ENCODE measurements at regions not wholly inside any gene's neighbourhood (a gene's known extent, or its start where the extent isn't known, plus 50 kb on each side); places are given as distances from the start of the nearest gene placed in this dataset.

DNA sequence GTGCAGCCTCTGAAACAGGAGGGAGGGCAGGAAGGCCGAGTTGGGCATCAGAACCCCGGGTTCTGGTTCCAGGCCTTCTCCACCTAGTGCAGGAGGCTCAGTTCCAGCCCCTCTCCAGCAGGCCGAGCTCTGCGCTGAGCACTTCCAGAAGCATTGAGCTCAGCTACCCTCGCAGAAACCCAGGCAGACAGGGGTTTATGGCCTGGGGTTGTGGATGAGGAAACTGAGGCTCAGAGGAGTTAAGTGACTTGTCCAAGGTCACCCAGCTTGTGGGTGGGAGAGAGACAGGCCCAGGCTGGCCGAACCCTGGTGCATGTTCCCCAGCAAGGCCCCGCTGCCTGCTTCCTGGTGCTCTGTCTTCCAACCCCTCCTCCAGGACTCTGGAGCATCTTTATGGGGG, 348.9 kb downstream of the PTPRU start:
- DNase-seq (ENCODE audit: low spot score), result no peak

DNA sequence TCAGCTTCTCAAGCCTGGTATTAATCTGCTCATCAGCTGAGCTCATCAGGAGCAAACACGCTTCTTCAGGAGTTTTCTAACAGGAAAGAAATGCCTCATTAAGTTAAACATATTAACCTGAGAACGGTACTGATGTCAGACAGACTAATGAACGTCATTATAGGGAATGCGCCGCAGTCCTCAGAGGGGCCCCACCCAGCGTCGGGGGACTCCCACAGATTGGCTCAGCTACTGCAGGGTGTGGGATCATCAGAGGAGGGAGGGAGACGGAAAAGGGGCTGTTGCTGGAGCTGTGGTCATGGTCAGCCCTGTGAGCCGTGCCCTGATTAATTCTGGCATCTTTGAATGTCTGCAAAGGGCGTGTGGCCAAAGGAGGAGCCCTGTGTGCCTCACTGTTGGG, 348.5 kb downstream of the PTPRU start:
- no peak for DNase-seq (ENCODE audit: low spot score)

DNA sequence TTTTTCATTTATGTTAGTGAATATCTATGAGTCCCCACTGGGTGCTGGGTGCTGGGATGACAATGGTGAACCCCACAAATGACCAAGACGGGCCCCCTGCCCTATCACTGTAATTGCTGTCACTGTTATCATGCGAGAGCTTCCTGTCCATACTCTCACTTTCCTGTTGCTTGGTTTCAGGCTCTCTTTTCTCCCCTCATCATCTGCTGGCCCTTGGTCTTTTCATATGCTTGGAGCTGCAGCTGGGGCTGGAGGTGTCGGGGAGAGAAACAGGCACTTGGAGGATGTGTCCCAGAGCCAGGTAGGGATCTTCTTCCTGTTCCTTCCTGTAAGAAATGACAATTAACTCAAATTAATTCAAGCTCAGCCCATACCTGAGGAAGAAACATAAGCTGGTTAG, 348.0 kb downstream of the PTPRU start:
- DNase-seq (ENCODE audit: low spot score), result no peak

DNA sequence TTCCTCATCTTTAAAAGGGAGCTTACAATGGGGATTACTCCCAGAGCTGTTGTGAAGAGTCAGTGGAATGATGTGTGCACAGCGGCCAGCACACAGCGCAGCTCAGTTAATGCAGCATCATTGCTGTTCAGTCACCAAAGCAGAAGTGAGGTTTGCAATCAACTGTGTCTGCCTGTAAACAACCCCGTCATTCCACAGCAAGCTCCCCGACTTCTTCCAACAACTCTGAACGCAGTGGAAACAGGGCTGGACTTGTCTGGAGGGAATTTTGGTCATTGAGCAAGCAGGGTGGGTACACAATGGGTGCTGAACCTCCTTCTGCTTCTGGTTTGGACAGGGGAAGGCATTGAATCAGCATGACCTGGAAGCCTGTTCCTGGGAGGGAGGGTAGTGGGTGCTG, 347.4 kb downstream of the PTPRU start:
- DNase-seq (ENCODE audit: low spot score), result no peak

DNA sequence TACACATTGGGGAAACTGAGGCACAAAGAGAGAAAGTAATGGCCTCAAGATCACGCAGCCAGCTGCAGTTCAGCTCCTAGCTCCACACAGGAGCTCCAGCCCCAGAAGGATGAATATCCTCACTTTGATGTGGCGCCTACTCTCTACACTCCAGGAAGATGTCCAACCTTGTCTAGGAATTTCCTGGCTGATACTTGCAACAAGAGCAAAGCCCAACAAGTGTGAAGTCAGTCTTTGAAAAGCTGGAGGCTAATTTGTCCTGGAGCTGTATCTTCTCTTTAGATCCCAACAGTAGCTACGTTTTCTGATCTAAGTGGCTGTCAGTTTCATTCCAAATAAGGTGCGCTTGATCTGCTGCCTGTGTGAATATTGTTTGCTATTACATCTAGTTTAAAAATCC, 344.9 kb downstream of the PTPRU start:
- DNase-seq (ENCODE audit: low spot score), result no peak

DNA sequence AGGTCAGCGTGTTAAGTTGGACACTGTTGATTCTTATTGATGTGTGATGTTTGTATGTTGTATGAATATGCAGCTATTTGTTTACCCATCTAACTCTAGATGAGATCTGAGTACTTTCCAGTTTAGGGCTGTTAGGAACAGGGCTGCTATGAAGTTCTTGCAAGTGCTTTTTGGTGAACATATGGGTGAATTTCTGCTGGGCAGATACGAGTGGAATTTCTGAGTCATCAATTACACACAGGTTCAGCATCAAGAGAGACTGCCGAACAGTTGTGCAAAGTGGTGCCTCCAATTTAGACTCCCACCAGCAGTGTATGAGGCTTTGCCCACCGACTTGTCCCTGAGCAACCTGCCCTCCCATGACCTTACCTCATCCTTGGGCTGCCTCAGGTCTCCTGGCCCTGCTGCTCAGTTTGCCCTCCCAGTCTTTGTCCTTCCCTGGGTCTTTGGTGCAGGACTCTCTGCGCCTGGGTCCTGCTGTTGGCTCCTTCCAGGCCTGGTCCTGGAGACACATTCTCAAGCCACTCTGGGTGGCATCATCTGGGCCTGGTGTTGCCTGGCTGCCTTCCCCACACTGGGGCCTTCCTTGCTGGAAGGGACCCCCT, 343.6 kb downstream of the PTPRU start:
- peak; percentile 55 for DNase-seq (ENCODE audit: low spot score)

DNA sequence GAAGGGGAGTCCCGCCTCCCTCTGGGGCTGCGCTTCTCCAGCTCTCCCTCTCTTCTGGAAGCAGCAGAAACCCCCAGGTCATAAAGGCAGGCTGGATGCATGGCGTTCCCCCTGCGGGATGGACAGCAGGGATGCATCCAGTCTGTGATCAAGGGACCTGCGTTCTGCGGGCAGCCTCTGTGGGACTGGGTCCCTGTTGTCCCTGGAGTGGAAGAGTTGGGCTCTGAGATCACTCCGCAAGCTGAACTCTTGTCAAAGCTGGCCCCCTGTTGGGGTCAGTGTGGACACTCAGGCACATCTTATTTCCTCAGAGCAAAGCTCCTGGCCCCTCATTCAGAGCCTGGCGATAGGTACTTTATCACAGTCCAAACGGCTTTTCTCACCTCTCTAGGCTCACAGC, 341.2 kb downstream of the PTPRU start:
- DNase-seq (ENCODE audit: low spot score), result no peak

DNA sequence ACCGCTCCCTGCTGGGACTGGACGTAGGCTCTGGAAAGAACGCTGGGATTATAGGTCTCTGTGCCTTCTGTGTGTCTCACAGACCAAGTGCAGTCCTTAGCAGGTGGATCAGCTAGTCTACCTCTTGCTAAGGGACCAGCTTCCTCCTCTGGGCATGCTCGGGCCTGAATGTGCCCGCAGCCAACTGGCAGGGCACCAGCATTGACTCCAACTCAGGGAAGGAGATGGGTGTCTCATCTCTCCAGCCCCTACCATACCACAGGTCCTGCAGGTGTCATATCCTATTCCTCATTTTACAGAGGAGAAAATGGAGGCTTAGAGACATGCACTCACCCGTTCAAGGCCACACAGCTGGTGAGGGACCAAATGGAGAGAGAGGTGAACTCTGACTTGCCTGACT, 340.2 kb downstream of the PTPRU start:
- no peak for DNase-seq (ENCODE audit: low spot score)

DNA sequence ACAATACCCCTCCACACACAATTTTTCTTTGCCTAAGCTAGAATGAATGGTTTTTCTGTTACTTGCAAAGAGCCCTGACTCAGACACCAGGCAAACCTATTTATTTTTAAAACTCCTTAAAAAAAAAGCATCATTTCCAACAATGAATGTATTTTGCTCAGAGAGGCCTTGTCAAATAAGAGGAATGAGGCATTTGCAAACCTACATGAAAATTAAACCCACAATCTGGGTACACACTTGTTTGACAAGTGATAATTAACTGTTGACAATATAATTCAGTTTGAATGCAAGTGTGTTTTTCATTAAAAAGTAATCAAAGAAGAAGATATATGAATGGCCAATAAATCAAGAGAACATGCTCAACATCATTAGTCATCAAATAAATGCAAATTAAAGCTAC, 339.5 kb downstream of the PTPRU start:
- DNase-seq (ENCODE audit: low spot score), result no peak

DNA sequence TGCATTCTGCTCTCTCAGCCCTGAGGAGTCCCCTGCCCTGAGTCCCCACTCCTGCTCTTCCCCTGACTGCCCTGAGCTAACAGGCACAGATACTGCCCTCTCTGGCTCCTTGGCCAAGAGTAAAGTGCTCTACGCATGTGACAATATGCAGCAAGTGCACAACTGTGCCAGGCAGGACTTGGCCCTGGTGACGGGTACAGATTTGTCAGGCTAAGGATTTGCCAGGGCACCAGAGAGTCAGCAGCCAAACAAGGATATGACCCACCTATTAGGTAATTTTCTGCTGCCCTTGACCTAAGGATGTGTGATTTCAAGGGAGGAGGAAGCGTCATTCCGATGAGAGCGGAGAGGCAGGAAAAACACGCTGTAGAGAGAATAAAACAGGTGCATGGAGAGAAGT, 339.0 kb downstream of the PTPRU start:
- DNase-seq (ENCODE audit: low spot score), result no peak

DNA sequence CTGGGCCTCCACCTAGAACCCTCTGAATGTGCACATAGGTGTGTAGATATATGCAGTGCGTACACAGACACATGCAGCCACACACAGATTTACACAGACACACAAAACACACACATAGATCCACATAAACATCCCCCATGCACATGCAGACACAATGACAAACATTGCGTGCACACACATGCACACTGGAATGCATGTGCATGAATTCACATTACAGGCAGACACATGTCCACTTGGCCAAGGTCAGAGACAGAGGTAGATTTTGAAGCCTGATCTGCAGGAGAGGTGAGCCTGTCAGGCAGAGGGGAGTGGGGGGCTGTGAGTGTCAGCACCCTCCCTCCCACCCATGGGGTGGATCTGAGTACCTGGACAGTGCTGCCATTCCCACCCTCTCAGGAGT, 338.5 kb downstream of the PTPRU start:
- no peak for DNase-seq (ENCODE audit: low spot score)

DNA sequence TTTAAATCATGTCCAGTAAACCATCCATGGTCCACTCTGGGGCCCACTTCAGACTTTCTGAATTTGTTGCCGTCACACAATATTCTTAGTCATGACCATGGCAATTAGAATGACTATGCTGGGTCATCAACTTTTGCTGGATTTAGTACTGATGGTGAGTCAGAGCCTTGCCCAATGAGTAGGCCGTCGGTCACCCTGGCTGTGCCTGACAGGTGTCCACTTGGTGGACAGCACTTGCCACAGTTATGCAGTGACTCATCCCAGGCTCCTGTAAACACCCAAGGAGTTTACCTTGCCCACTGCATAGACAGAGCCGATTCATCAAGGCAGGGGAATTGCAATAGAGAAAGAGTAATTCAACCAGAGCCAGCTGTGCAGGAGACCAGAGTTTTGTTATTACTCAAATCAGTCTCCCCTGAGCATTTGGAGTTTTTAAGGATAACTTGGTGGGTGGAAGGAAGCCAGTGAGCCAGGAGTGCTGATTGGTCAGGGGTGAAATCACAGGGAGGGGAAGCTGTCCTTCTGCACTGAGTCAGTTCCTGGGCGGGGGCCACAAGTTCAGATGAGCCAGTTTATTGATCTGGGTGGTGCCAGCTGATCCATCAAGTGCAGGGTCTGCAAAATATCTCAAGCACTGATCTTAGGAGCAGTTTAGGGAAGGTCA, 333.8 kb downstream of the PTPRU start:
- peak; percentile 86 for DNase-seq (ENCODE audit: low spot score)

DNA sequence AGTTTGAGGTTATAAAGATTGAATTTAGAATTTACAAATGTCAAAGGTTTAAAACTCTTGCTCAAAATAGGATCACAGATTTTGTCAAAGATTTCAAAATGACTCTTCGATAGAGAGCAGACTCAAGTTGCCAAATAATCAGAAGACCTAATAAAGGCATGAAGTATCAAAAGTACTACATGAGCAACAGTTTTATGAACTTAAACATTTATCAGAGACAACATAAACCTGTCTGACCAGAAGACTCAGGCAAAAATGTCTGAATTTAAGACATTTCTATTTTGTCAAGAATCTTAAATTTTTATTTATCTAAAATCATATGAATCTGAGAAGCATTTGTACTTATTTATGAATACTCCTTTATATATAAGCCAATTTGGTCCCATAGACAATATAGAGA, 330.9 kb downstream of the PTPRU start:
- no peak for DNase-seq (ENCODE audit: low spot score)

DNA sequence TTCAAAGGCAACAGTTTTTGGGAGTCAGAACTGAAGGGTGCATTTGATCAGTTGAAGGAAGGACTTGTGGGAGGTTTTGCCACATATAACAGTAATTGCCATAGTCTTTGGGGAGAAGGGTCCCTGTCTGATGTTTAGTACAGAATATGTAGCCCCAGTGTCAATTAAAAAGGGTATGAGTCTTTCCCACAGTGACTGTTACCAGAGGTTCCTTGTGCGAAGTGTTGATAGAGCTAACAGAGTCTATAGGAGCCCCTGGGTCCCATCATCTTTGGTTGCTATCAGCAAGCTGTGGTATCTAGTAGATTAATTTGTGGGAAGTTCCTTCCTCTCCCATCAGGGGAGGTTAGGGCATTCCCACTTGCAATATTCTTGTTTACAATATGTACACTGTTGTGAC, 329.2 kb downstream of the PTPRU start:
- no peak for DNase-seq (ENCODE audit: low spot score)

DNA sequence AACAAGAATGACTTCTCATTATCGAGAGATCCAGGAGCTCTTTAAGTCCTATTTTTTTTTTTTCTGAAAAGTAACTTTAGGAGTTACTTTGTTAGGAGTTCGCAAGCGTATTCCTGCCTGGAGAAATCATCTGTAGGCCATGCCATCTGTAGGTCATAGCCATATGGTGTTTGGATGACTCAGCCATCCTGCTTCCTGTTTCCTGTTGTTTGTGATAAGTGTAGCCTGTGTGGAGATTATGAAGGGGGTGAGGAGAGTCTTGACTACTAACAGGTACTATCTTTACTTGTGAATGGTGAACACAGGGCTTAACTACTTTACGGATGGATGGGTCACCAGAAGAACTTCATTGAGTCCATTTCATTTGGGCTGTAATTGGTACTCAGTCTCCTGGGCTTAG, 327.2 kb downstream of the PTPRU start:
- no peak for DNase-seq (ENCODE audit: low spot score)

DNA sequence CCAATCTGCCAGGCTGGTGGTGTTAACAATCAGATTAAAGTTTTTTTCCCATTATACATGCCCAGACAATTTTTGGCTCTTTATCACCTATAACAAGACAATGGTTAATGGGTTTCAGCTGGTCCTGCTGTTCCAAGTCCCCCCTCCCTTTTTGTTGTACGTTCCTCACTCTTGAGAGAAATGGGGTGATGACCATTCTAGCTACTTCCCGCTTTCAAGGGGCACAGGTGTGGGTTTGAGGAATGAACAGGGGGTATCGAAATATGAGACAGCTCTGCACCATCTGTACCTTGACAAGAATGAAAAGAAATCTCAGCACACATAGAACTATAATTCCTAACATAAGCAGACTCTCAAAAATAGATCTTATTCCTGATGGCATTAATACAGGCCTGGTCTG, 326.8 kb downstream of the PTPRU start:
- no peak for DNase-seq (ENCODE audit: low spot score)

DNA sequence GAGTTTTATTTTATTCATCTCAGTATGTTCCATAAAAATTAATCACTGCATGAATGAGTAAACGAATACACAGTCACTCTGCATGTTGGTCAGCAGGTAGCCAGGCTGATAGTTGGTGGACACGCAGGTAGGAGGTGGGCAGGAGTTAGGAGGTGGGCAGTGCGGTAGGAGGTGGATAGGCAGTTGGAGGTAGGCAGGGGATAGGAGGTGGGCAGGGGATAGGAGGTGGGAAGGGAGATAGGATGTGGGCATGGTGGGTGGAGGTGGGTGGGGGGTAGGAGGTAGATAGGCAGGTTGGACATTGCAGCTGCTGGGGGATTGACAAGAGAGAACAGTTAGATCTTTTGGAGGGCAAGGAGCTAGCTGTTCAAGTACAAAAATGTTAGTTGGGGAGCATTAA, 322.7 kb downstream of the PTPRU start:
- no peak for DNase-seq (ENCODE audit: low spot score)

DNA sequence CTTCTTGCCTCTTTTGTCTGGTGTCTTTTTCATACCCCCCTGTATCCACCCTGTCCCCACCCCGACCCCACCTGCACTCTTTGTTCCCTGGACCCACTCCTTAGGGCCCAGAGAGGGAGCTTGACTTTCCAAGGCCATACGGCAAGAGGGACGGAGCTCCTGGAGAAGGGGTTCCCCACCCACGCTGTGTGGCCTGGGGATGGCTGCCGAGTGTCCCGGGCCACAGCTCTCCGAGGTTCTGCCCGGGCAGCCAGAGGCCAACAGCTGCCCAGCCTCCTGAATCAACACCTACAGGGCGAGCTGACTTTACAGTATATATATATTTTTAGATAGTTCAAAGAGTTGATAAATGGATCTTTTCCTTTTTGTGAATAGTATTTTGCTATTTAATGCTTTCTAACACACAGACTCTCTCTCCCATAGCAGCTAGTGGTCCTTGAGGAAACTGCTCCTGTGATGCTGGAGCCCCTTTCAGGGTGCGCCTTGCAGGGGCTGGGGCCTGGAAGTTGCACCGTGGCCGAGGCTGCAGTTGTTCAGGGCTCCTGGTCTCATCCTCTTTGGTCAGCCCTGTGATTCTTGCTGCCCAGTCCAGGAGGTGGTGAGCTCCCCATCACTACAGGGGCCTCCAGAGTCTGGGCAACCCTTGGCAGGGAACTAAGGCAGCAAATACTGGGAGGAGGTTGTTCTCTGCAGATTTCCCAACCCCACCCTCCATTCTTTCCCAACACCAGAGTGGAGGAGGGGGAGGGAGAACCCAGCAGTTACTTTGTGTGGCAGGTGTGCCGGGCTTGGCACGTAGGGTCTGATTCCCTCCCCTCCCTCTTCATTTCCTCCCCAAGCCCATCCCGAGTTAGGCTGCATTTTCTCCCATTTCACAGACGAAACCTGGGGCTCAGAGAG, 321.6 kb downstream of the PTPRU start:
- DNase-seq (ENCODE audit: low spot score), result no peak

DNA sequence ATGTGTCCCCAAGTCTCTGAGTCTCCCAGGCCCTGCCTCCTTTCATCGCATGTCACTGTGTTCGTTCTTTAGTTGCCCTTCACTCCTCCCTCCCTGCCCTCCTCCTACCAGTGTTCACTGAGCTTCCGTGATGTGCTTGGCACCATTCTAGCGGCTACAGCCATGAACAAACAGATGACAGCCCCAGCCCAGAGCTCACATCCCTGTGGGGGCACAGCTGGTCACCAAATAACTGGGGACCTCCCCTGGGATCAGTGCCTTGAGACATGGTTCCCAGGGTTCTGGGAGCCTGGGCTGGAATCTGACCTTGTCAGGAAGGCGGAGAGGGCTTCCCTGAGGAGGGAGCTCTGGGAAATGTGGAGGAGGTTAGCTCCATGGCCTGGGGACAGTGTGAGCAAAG, 320.7 kb downstream of the PTPRU start:
- DNase-seq (ENCODE audit: low spot score), result no peak

DNA sequence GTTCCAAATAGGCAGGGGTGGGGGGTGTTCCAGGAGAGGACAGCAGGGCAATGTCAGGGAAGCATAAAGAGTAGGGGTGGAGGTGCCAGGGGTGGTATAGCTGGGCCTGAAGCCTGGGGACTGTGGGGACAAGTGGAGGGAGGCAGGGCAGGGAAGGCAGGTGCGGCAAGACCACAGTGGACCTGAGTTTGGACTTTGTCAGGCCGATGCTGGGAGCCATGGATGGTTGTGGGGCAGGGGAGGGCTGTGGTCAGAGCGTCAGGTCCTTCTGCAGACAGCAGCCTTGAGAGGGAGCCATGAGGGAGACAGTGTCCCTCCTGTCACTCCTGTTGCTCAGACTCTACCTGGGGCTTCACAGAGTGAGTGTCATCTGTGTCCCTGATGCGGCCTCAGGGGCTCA, 320.3 kb downstream of the PTPRU start:
- no peak for DNase-seq (ENCODE audit: low spot score)

DNA sequence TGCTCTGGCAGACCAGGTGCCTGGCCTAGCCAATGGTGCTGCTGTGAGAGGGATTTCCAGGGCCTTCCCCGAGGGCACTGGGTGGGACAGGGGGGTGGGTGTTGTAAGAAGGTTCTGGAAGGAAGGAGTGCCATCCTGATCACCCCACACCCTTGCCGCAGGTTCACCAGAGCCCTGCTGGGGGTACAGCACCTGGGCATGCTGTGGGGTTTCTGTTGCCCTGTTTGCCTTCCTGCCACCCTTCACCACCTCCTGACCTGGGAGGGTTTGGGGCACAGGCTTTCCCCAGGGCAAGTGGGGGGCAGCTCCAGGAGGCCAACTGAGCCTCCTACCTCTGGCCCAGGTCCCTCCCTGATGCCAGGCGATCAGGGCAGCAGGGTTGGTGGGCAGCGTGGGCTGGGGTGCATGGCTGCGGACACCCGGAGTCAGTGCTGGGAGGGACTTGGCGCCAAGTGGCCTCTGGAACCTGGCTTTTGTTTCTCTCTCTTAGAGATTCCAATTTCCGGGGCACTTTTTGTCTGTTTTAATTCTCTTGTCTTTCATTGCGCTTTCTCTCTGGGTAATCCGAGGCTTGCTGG, 318.8 kb downstream of the PTPRU start:
- no peak for DNase-seq (ENCODE audit: low spot score)

DNA sequence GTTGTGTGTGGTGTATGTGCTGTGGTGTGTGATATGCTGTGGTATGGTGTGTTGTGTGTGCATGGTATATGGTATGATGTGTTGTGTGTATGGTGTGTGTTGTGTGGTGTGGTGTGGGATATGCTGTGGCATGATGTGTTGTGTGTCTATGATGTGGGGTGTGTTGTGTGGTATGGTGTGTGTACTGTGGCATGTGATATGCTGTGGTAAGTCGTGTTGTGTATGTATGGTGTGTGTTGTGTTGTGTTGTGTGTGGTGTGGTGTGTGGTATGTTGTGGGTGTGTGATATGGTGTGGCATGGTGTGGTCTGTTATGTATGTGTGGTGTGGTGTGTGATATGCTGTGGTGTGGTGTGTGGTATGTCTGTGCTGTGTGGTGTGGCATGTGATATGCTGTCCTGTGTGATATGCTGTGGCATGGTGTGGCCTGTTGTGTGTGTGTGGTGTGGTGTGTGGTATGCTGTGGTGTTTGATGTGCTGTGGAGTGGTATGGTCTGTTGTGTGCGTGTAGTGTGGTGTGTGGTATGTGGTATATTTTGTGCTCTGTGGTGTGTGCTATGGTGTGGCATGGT, 318.0 kb downstream of the PTPRU start:
- DNase-seq (ENCODE audit: low spot score), result no peak

Data from AG08395 (cell line).